KBM-7 (cell line): ENCODE measurements at regions not wholly inside any gene's neighbourhood (a gene's known extent, or its start where the extent isn't known, plus 50 kb on each side); places are given as distances from the start of the nearest gene placed in this dataset.
"Not testable (repeated sequence)": the region's sequence is repeated elsewhere in the genome, so short reads cannot be mapped to it uniquely, and the experiment has no call there.

Source experiments
- DNase-seq: peaks from one replicate; pipeline ENCODE4 v3.0.0-alpha.2; 2015
- in situ Hi-C: fragments of 300-500 bp; cut with MboI; formaldehyde crosslinking; loops from 2 replicates; pipeline ENCODE4 v1.14.3; 2020; ENCODE audit warnings: low sequenced_read_pairs, low pct_unique_long_range_greater_than_20kb, mixed read lengths

DNA sequence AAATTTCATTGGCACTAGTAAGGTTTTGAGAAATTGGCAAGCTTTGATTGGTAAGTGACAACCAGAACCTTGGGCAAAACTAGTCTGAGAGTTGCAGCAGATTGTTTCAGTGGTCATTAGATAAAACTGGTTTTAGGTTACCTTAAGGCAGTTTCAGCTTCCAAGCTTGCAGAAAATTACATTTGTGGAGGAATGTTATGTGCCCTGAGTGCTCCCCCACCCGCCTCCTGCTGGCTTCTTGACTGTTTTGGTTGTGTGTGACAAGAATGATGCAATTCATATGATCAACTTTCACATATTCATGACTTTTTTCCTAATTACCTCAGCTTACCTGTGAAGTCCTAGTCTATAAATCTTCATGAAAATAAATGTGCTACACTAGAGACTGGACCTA, 599.5 kb upstream of the ZNF804A start:
- in situ Hi-C loops, result no loop called here
- DNase-seq, result no peak

DNA sequence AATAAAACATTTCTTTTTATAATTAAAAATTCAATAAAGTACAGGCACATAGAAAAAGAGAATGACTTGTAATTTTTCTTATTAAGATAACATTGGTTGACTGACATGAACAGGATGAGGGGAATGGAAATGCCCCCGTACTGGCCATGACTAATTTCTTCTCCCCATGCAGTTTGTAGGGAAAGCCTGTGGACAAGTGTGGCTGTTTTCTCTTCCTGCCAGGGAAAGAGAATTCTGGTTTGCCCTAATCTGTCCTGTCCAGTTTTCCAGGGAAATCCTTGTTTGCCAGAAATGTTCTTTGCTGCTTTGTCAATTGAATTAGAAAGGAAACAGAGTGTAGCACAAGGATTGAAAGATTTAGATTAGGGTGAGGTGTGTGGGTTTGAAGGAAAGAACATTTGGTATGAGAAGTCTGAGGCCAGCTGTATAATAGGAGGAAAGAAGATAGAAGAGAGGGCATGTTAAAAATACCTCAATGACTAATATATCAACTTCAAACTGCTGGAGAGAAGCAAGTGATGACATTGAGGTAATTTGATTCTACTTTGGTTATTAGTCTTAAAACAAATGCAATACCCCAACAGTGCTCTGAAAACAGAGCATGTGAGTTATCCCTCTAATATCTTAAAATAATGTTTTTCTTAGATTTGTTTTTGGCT, 593.9 kb upstream of the ZNF804A start:
- in situ Hi-C loops, result no loop called here
- no peak for DNase-seq

DNA sequence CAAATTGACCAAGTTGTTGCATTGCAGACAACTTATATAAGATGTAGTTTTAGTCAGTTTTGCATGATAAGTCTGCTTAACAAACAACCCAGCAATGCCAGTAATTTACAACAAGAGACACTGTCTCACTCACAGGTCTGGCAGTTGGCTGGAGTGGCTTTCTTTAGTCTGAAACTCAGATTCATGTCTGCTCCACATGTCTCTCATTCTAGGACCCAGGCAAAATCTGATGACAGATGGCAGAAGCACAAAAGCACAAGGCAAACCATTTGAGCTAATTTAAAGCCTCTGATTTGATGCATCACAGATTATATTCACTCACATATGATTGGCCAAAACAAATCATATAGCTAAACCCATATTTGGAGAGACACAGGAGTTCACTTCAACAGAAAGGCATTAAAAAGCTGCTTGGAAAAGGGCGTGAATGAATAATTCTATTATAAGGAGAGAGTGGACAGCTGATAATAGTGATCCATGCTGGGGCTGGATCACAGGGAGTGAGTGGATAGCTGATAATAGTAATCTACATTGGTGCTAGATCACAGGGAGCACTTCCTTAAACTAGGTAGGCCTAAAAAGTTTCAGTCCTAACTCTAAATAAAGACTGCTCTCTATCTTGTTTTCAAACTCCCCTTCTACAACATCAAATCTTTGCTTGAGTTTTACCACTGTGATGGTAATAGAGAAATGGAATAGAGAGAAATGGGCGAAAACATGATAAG, 593.2 kb upstream of the ZNF804A start:
- in situ Hi-C loops, result no loop called here
- no peak for DNase-seq

DNA sequence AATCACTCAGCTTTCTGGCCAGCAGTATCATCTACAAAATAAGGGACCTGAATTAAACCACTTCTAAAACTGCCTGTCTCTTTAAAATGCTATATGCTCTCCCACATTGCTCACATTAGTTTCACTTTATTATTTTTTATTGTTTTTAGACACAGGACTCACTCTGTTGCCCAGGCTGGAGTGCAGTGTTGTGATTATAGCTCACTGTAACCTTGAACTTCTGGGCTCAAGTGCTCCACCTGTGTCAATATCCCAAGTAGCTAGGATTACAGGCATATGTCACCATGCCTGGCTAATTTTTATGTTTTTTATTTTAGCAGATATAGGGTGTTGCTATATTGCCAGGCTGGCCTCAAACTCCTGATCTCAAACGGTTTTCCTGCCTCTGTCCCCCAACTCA, 591.3 kb upstream of the ZNF804A start:
- in situ Hi-C loops, result no loop called here
- DNase-seq, result no peak

DNA sequence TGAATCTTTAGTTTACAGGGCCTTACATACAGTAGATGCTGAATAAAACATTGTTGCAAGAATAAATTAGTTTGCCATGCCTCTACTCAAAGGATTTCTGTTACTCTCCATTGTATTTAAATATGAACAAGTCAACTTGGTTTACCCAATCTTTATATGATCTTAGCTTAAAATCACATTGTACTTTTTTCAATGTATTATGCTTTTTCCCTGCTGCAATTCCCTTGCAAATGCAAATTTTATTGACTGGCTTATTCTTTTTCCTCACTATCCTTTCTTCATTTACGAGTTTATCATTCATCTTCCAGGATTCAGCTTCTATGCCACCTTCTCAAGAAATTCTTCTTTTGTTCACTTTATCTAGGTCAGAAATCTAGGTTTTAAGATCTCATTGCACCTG, 571.4 kb upstream of the ZNF804A start:
- DNase-seq, result no peak
- in situ Hi-C loops, result no loop called here

DNA sequence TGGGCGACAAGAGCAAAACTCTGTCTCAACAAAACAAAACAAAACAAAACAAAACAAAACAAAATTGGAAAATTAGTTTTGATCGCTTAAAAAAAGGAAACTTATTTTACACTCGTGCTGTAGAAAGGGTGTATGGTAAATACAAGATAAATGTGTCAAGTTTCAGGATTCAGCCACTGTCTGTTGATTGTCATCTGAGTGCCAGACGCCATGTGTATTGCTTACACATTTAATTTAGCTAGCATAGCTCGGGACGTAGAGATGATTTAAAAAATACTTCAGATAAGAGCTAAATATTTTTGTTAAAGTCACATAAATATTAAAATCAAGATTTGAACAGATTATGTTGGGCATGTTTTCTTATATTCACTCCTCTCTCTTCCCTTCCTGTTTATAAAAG, 568.1 kb upstream of the ZNF804A start:
- in situ Hi-C loops, result no loop called here
- DNase-seq, result no peak

DNA sequence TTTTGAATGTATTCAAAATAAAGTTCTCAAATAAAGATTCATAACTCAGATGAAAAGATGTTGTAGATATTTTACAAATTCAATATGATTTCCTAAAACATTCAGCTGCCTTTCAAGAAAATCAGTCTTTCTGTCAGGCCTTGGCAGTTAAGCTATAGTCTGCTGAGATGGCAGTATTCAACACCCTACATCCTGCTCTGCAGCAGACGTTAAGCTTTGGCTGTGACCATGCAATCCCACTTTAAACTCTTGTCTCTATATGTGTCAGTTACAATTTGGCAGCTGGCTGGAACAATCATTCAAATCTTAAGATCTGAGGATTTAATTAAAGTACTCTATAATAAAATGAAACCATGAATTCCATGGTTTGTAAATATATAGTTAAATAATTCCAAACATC, 567.3 kb upstream of the ZNF804A start:
- no peak for DNase-seq
- in situ Hi-C loops, result no loop called here

DNA sequence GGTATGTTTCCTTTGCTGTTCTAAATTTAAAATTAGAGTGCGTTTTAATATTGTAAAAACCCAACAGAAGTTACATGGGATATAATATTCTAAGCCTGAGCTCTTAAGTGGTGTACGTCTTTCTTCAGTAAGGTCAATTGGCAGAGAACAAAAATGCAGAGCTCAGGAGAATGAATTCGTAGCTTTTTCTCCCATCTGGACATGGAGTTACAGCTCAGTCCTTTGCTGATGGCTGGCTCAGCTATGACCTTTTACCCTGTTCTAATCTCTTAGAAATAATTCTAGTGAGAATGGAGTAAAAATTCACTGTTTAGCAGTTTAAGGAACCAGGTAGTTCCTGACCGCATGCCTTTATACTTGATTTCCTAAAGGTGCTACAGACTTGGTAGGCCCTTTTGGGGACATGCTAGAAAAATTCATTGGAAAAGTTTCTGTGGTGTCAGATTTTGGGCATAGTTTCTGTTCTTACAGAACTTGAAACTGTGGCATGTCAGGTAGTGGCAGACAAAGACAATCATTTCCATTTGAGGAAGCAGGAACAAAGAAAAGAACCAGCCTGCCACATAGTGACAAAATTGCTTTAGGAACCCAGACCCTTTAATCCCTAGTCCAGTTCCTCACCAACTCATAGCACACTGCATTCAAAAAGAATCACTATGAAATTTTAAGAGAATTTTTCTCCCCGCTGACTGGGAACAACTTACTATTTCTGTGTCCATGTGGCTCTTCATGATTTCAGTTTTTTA, 566.8 kb upstream of the ZNF804A start:
- in situ Hi-C loops, result no loop called here

DNA sequence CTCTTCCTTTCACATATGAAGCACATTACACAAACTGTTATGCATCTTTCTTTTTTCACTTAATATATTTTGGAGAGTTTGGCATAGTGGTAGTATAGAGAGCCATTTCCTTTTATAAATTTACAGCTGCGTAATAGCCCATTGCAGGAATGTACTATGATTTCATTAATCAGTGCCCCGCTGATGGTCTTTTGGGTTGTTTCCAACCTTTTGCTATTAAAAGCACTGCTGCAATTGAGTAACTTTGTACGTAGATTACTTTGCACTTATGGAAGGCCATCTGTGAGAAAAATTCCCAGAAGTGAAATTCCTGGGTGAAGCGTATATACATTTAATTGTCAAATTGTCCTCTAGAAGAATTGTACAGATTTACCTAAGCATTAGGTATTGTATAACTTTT, 565.3 kb upstream of the ZNF804A start:
- in situ Hi-C loops, result no loop called here
- no peak for DNase-seq

More for the DNA sequence above, 566.8 kb upstream of the ZNF804A start:
- DNase-seq, result no peak

DNA sequence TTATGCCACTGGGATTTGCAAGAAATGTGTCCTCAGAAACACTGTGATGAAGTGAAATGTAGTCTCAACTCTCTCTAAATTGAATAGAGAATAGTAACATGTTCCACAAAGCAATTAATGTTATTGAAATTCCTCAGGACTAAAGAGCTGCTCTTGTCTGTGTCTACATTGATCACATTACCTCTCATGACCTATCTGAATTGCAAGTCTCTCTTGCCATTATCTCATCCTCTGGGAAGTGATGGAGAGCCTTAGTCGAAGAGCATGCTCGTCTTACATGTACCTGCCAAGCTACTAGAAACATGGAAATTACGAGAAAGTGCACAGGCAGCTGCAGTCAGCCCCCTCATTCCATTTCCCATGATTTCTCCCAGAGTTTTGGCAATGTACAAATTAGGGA, 561.1 kb upstream of the ZNF804A start:
- in situ Hi-C loops, result no loop called here
- no peak for DNase-seq

DNA sequence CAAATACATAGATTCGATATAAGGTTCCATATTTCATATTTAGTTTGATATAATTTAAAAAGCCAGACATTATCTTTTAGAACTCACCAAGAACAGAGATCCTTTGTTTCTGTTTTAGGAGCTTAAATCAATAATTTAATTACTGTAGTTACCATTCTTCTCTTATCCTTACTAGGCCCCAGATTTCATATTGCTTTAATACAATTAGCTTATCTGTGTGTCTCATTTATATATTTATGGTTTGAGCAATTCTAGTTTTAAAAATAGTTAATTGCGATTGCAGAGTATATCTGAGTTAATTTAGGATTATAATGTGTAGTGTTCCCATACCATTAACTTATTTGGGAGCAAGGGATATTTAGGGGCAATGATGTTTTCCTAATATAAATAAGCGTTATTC, 558.8 kb upstream of the ZNF804A start:
- in situ Hi-C loops, result no loop called here
- DNase-seq, result no peak

DNA sequence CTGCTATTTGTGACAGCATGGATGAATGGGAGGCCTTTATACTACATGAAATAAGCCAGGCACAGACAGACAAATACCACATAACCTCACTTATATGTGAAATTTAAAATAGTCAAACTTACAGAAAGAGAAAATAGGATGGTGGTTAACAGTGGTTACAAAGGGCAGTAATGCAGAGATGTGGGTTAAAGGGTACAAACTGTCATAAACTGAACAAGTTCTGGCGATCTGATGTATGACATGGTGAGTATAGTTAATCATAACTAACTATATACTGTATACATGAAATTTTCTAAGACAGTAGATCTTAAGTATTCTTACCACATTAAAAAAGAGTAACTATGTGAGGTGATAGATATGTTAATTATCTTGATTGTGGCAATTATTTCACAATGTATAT, 558.1 kb upstream of the ZNF804A start:
- DNase-seq, result no peak
- in situ Hi-C loops, result no loop called here

DNA sequence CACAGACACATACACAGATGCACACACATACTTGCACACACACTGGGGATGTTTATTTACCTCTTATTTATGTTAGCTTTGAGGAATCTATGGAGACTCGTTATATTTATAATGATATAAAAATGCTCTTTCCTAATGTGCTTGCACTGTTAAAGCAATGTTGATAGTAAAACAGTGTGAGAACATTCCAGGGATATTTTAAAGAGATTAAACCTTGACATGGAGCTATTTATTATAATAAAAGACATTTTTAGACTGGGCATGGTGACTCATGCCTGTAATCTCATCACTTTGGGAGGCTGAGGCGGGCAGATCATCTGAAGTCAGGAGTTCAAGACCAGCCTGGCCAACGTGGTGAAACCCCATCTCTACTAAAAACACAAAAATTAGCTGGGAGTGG, 557.3 kb upstream of the ZNF804A start:
- in situ Hi-C loops, result no loop called here
- DNase-seq, result no peak

DNA sequence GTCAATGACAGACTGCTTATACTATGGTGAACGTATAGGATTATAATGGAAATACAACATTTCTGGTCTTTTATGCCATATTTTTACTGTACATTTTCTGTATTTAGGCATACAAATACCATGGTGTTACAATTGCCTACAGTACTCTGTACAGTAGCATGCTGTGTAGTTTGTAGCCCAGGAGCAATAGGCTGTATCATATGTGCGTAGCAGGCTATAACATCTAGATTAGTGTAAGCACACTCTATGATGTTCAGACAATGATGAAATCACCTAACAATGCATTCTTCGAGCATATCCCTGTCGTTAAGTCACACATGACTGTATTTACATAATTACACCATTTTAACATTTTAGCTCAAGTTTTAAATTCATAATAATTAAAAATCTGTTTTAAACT, 556.6 kb upstream of the ZNF804A start:
- in situ Hi-C loops, result no loop called here
- no peak for DNase-seq

DNA sequence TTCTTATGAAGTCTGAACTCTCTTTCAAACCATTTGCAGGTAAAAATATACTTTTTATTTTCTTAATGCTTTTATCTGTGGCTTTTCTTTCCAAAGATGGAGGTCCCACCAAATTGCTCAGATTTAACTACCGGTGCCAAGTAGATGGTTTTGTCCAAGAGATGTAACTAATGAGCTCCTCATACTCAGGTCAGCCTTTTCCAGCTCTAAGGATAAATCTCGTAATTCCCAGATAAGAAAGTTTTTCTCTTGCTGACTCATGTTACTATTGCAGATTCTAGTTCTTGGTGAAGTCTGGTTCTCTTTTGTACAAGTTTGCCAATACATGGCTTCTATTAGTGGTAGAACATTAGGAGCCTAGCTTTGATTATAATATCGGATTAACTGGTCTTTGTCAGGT, 550.8 kb upstream of the ZNF804A start:
- DNase-seq, result no peak
- in situ Hi-C loops, result no loop called here

DNA sequence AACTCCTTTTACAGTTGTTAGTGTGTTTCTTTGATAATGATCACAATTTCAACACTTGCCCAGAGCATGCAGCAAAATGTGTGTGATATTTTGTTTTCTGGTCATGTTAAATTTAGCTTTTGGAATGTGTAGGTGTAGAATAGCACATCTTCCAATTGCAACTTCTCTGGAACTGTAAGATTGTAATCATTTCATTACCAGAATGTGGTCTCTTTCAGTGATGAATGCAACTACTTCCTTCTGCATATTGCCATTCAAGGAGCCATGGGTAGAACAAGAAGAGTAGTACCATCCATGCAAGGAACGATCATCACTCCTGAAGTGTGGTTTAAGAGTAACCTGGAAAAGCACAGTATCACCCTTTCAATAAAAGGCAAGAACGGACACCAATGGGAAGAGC, 548.8 kb upstream of the ZNF804A start:
- no peak for DNase-seq
- in situ Hi-C loops, result no loop called here

DNA sequence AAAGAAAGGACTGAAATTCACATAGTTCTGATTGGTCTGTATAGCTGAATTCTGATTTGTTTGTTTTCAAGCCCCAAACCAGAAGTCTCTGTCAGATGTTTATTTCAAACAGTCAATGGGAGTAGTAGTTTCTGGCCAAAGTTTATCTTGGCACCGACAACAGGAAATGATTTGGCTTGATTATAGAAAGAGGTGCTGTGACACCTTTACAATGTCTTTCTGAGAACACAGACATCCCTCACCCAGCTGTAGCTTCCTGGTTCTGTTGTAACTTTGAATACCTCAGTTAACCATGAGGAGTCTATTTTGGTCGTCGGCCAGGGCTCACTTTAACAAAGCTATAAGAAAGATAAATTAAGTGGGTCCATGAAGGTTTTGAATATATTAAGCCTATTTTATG, 545.0 kb upstream of the ZNF804A start:
- in situ Hi-C loops, result no loop called here
- no peak for DNase-seq

DNA sequence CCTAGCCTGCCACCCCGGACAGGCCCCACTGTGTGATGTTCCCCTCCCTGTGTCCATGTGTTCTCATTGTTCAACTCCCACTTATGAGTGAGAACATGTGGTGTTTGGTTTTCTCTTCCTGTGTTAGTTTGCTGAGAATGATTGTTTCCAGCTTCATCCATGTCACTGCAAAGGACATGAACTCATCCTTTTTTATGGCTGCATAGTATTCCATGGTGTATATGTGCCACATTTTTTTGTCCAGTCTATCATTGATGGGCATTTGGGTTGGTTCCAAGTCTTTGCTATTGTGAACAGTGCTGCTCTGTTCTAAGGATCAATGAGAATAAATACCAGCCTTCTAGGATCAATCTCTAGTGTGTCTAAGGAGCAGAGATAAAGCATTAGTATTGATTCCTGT, 543.9 kb upstream of the ZNF804A start:
- in situ Hi-C loops, DNase-seq: not testable (repeated sequence)

DNA sequence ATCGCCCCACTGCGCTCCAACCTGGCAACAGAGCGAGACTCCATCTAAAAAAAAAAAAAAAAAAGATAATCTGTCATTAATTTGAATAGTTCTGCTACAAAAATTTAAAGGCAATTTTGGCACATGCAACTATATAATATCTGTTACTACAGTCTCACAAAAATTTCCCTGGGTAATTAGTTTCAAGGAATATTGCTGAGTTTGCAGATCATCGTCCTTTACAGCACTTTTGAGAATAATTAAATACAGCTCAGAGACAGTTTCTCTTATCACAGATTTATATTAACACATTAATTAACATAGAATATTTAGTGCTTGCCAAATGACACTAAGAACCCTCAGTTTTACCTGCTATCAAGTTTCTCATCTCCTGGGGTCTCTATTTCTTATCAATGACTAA, 540.4 kb upstream of the ZNF804A start:
- no peak for DNase-seq
- in situ Hi-C loops, result no loop called here

DNA sequence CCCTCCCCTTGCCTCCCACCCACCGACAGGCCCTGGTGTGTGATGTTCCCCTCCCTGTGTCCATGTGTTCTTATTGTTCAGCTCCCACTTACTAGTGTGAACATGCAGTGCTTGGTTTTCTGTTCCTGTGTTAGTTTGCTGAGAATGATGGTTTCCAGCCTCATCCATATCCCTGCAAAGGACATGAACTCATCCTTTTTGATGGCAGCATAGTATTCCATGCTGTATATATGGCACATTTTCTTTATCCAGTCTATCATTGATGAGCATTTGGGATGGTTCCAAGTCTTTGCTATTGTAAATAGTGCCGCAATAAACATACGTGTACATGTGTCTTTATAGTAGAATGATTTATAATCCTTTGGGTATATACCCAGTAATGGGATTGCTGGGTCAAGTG, 538.1 kb upstream of the ZNF804A start:
- in situ Hi-C loops, DNase-seq: not testable (repeated sequence)
